Peyer's patch (tissue), 4 donors: ENCODE measurements at regions not wholly inside any gene's neighbourhood (a gene's known extent, or its start where the extent isn't known, plus 50 kb on each side); places are given as distances from the start of the nearest gene placed in this dataset.

ENCODE experiments used
- POLR2A ChIP-seq, 2 donors: fragments of 450-650 bp; IDR thresholded peaks; one replicate each; pipeline ENCODE4 v1.5.1; 2017; ENCODE audit warnings: antibody characterized with exemption in 2 of 2, mild to moderate bottlenecking in 2 of 2, moderate library complexity in 2 of 2
- TF ChIP-seq, protein P1 (sequence below), 6 experiments: fragments of 450-650 bp in 4 of 6; fragments of 200-600 bp in 2 of 6; sonication (generic) in 1 of 6; IDR thresholded peaks; one replicate each; pipeline ENCODE4 v1.5.1; 2017 to 2019; ENCODE audit warnings: antibody characterized with exemption in 6 of 6, mild to moderate bottlenecking in 3 of 6, moderate library complexity in 1 of 6

DNA sequence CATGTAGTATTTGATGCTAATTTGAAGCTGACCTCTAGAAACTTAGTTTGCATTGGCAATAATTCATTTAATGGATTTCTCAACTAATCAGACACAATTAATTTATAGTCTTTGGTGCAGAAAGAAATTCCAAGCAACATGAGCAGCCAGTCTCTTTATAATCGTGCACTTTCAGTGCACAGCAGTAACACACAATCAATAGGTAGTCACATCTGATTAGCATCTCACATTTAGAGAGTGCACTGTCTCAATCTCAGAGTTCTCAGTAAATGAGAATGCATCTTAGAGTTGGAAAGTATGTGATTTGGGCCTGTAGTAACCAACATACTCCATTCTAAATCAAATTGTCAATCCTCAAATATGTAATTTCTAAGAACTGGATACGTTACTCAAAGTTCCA, 377.6 kb downstream of the POM121L12 start:
- TF ChIP-seq, protein P1, sequence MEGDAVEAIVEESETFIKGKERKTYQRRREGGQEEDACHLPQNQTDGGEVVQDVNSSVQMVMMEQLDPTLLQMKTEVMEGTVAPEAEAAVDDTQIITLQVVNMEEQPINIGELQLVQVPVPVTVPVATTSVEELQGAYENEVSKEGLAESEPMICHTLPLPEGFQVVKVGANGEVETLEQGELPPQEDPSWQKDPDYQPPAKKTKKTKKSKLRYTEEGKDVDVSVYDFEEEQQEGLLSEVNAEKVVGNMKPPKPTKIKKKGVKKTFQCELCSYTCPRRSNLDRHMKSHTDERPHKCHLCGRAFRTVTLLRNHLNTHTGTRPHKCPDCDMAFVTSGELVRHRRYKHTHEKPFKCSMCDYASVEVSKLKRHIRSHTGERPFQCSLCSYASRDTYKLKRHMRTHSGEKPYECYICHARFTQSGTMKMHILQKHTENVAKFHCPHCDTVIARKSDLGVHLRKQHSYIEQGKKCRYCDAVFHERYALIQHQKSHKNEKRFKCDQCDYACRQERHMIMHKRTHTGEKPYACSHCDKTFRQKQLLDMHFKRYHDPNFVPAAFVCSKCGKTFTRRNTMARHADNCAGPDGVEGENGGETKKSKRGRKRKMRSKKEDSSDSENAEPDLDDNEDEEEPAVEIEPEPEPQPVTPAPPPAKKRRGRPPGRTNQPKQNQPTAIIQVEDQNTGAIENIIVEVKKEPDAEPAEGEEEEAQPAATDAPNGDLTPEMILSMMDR (IDR thresholded peaks at IDR 0.05), result no peak
- no peak for TF ChIP-seq POLR2A (IDR thresholded peaks at IDR 0.05)
